ENCODE measurements at regions not wholly inside any gene's neighbourhood (a gene's known extent, or its start where the extent isn't known, plus 50 kb on each side); places are given as distances from the start of the nearest gene placed in this dataset.

DNA sequence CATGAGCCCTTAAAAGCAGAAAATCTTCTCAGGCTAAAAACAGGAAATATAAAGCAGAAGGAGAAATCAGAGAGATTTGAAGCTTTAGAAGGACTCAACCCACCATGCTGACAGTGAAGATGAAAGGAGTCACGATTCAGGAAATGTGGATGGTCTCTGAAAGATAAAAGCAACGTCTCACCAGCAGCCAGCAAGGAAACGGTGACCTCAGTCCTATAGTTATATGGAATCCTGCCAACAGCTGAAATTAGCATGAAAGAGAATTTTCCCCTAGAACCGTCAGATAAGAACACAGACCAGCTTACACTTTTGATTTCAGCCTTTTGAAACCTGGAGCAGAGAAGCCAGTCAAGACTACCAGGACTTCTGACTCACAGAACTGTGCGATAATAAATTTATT lies 715.7 kb upstream of the HTR2C start (continued):
- TF ChIP-seq NRF1 (IDR thresholded peaks at IDR 0.05; ENCODE audit: low read depth, low read length) (no peak), KDM5A (IDR thresholded peaks at IDR 0.05; ENCODE audit: low read length) (no peak), CEBPB (IDR thresholded peaks at IDR 0.05; ENCODE audit: low read depth, low read length) (no peak)

DNA sequence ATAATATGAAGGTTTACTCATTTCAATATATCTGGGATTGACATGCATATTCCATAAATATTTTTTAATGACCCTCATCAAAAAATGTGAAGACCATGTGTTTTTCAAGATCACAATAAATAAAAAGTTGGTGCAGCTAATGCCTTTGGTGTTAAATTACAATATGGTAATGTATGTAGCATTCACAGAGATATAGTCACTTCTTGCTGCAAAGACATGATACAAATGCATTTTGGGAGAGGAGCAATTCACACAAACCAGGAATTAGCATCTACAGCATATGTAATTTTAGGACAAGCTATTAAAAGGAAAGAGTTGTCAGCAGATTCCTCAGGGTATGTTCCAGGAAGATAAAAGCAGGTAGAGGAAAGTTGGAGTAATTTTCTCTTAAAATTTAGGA lies 734.5 kb upstream of the HTR2C start:
- ChIA-PET POLR2A (ENCODE audit: partially characterized antibody) (no interaction called here), CTCF (ENCODE audit: partially characterized antibody) (no interaction called here)
- Histone ChIP-seq H2BK120ac (replicated peaks; ENCODE audit: low read depth, low read length) (no peak overlapping the region), H3K4me2 (ENCODE audit: insufficient read depth in 1 of 2, low read depth in 2 of 2, low read length in 2 of 2) (no peak overlapping the region), H2BK12ac (ENCODE audit: low read depth, low read length) (no peak overlapping the region), H2BK5ac (ENCODE audit: low read depth, low read length) (no peak overlapping the region), H3K9me3 (ENCODE audit: insufficient read depth in 2 of 2, low read depth in 1 of 2, low read length in 1 of 2) (no peaks in the 10 kb centered on the region), H3K23me2 (ENCODE audit: low read depth, low read length) (no peaks in the 10 kb centered on the region), H4K91ac (replicated peaks; ENCODE audit: insufficient read length, low read length) (no peak overlapping the region), H3K79me1 (ENCODE audit: low read depth, low read length) (no peaks in the 10 kb centered on the region), H3K36me3 (ENCODE audit: control insufficient read depth in 2 of 4, insufficient read depth in 4 of 4, low read length in 3 of 4) (no peaks in the 10 kb centered on the region), H4K8ac (ENCODE audit: extremely low read depth, insufficient read depth, low read length) (no peak overlapping the region), H3K23ac (ENCODE audit: insufficient read length) (no peak overlapping the region), H3K79me2 (ENCODE audit: control insufficient read depth in 1 of 2, insufficient read depth in 2 of 2, low read length in 2 of 2) (no peaks in the 10 kb centered on the region), H2AK5ac (ENCODE audit: low read depth, low read length) (no peak overlapping the region), H3K9ac (replicated peaks in 1 of 4; ENCODE audit: extremely low read depth in 1 of 4, low read depth in 3 of 4, low read length in 3 of 4) (no peak overlapping the region), H4K20me1 (replicated peaks in 1 of 2; ENCODE audit: control insufficient read depth in 1 of 2, insufficient read depth in 2 of 2, low read length in 2 of 2) (no peaks in the 10 kb centered on the region), H3K27me3 (replicated peaks in 1 of 4; ENCODE audit: control insufficient read depth in 3 of 4, extremely low read depth in 1 of 4, insufficient read depth in 3 of 4, low read length in 3 of 4) (no peaks in the 10 kb centered on the region), H3K14ac (ENCODE audit: insufficient read length) (no peak overlapping the region), H2AFZ (ENCODE audit: low read length) (no peak overlapping the region), H3K56ac (replicated peaks; ENCODE audit: insufficient read length, low read depth, low read length) (no peak overlapping the region), H3K18ac (ENCODE audit: extremely low read depth, low read length) (no peak overlapping the region), H3K4ac (replicated peaks; ENCODE audit: insufficient read length, low read depth, low read length) (no peak overlapping the region), H2BK15ac (ENCODE audit: low read length) (no peak overlapping the region), H3K4me1 (replicated peaks in 1 of 4; ENCODE audit: control insufficient read depth in 3 of 4, insufficient read depth in 4 of 4, low read length in 3 of 4) (no peaks in the 10 kb centered on the region), H2BK20ac (ENCODE audit: low read length) (no peak overlapping the region), H4K5ac (ENCODE audit: insufficient read length, low read depth, low read length) (no peak overlapping the region), H3K4me3 (ENCODE audit: extremely low read depth in 1 of 4, insufficient read depth in 2 of 4, low read depth in 3 of 4, low read length in 4 of 4) (no peak overlapping the region), H3K27ac (ENCODE audit: low read depth, low read length) (no peak overlapping the region)
- DNase-seq (ENCODE audit: low read depth in 1 of 2, low spot score in 2 of 2) (no peak), FAIRE-seq (no peak)
- TF ChIP-seq JUN (IDR thresholded peaks at IDR 0.05; ENCODE audit: low read depth, low read length) (no peak), CBX5 (IDR thresholded peaks at IDR 0.05; ENCODE audit: low read depth, low read length) (no peak), SIN3A (conservative IDR thresholded peaks at IDR 0.05 in 1 of 2, IDR thresholded peaks at IDR 0.05 in 1 of 2; ENCODE audit: low read depth in 1 of 2, low read length in 2 of 2) (no peak), CBX8 (IDR thresholded peaks at IDR 0.05; ENCODE audit: borderline replicate concordance, low read depth, low read length) (no peak), CREB1 (IDR thresholded peaks at IDR 0.05) (no peak), SP2 (IDR thresholded peaks at IDR 0.05; ENCODE audit: low read length) (no peak), EP300 (IDR thresholded peaks at IDR 0.05; ENCODE audit: borderline replicate concordance in 1 of 2, low read depth in 2 of 2, low read length in 2 of 2) (no peak), NANOG (IDR thresholded peaks at IDR 0.05; ENCODE audit: insufficient read depth, low read depth, low read length, poor library complexity, severe bottlenecking) (no peak), JUND (IDR thresholded peaks at IDR 0.05; ENCODE audit: low read length) (no peak)
- TF ChIP-seq, protein P1, sequence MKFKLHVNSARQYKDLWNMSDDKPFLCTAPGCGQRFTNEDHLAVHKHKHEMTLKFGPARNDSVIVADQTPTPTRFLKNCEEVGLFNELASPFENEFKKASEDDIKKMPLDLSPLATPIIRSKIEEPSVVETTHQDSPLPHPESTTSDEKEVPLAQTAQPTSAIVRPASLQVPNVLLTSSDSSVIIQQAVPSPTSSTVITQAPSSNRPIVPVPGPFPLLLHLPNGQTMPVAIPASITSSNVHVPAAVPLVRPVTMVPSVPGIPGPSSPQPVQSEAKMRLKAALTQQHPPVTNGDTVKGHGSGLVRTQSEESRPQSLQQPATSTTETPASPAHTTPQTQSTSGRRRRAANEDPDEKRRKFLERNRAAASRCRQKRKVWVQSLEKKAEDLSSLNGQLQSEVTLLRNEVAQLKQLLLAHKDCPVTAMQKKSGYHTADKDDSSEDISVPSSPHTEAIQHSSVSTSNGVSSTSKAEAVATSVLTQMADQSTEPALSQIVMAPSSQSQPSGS (IDR thresholded peaks at IDR 0.05; ENCODE audit: low read length): no peak
